Trophoblast cell (in vitro differentiated cells and primary cell): ENCODE measurements at regions not wholly inside any gene's neighbourhood (a gene's known extent, or its start where the extent isn't known, plus 50 kb on each side); places are given as distances from the start of the nearest gene placed in this dataset.

Experiments used
- DNase-seq, 2 donors: peaks; one replicate each; pipeline ENCODE4 v3.0.0-alpha.2; 2016
- H2AFZ ChIP-seq: 2 replicates; pipeline ENCODE4 v1.6.1; 2013; ENCODE audit warnings: low read length, moderate library complexity, mild to moderate bottlenecking; ENCODE audit not compliant: insufficient read depth, poor library complexity
- H2AK5ac ChIP-seq: 2 replicates; pipeline ENCODE4 v1.6.1; 2013; ENCODE audit warnings: mild to moderate bottlenecking, low read length
- H2BK120ac ChIP-seq: 2 replicates; pipeline ENCODE4 v1.6.1; 2013; ENCODE audit warnings: low read length, mild to moderate bottlenecking, moderate library complexity; ENCODE audit not compliant: insufficient read depth, poor library complexity
- H2BK12ac ChIP-seq: 2 replicates; pipeline ENCODE4 v1.6.1; 2013; ENCODE audit warnings: mild to moderate bottlenecking, low read length, moderate library complexity
- H2BK5ac ChIP-seq: 2 replicates; pipeline ENCODE4 v1.6.1; 2013; ENCODE audit warnings: low read length, low read depth, moderate library complexity, mild to moderate bottlenecking; ENCODE audit not compliant: poor library complexity
- H3K14ac ChIP-seq: 2 replicates; pipeline ENCODE4 v1.6.1; 2013; ENCODE audit warnings: mild to moderate bottlenecking, low read length
- H3K18ac ChIP-seq: 2 replicates; pipeline ENCODE4 v1.6.1; 2013; ENCODE audit warnings: mild to moderate bottlenecking, low read length
- H3K23ac ChIP-seq: 2 replicates; pipeline ENCODE4 v1.6.1; 2013; ENCODE audit warnings: low read length
- H3K27ac ChIP-seq: 2 replicates; pipeline ENCODE4 v1.5.1; 2013; ENCODE audit warnings: low read depth, mild to moderate bottlenecking, inconsistent platforms, low read length, moderate library complexity
- H3K27me3 ChIP-seq: 2 replicates; pipeline ENCODE4 v1.6.1; 2013; ENCODE audit warnings: inconsistent platforms, mild to moderate bottlenecking, low read length, moderate library complexity; ENCODE audit not compliant: insufficient read depth
- H3K36me3 ChIP-seq, 2 experiments: 1 replicate in 1 of 2; 2 replicates in 1 of 2; pipeline ENCODE4 v1.6.1; 2013; ENCODE audit warnings: low read length in 2 of 2, mild to moderate bottlenecking in 2 of 2, moderate library complexity in 1 of 2; ENCODE audit not compliant: insufficient read depth in 2 of 2, control insufficient read depth in 1 of 2
- H3K4ac ChIP-seq: 2 replicates; pipeline ENCODE4 v1.6.1; 2013; ENCODE audit warnings: low read depth, mild to moderate bottlenecking, low read length, moderate library complexity
- H3K4me1 ChIP-seq, 2 experiments: 1 replicate in 1 of 2; 2 replicates in 1 of 2; pipeline ENCODE4 v1.6.1; 2013; ENCODE audit warnings: low read length in 2 of 2, mild to moderate bottlenecking in 2 of 2, moderate library complexity in 1 of 2; ENCODE audit not compliant: insufficient read depth in 2 of 2, control insufficient read depth in 1 of 2
- H3K4me2 ChIP-seq: 2 replicates; pipeline ENCODE4 v1.6.1; 2013; ENCODE audit warnings: inconsistent platforms, mild to moderate bottlenecking, low read length, moderate library complexity
- H3K4me3 ChIP-seq: 2 replicates; pipeline ENCODE4 v1.5.1; 2013; ENCODE audit warnings: mild to moderate bottlenecking, low read depth, low read length, inconsistent platforms
- H3K79me1 ChIP-seq: one replicate; pipeline ENCODE4 v1.6.1; 2013; ENCODE audit warnings: low read length
- H3K79me2 ChIP-seq: 2 replicates; pipeline ENCODE4 v1.6.1; 2013; ENCODE audit warnings: low read length, mild to moderate bottlenecking; ENCODE audit not compliant: control insufficient read depth, insufficient read depth, poor library complexity
- H3K9ac ChIP-seq: 2 replicates; pipeline ENCODE4 v1.6.1; 2013; ENCODE audit warnings: mild to moderate bottlenecking, low read length
- H3K9me3 ChIP-seq: 2 replicates; pipeline ENCODE4 v1.6.1; 2013; ENCODE audit warnings: low read depth, mild to moderate bottlenecking, control low read depth, inconsistent platforms, low read length; ENCODE audit not compliant: insufficient read depth
- H4K12ac ChIP-seq: 2 replicates; pipeline ENCODE4 v1.6.1; 2013; ENCODE audit warnings: low read depth, mild to moderate bottlenecking, low read length, moderate library complexity
- H4K8ac ChIP-seq: 2 replicates; pipeline ENCODE4 v1.6.1; 2013; ENCODE audit warnings: low read depth, mild to moderate bottlenecking, low read length, moderate library complexity
- H4K91ac ChIP-seq: one replicate; pipeline ENCODE4 v1.6.1; 2013; ENCODE audit warnings: low read depth, mild to moderate bottlenecking, low read length, moderate library complexity
- WGBS: extraction: QIAGEN DNeasy Blood & Tissue Kit; methylation state at CpG from one replicate; pipeline ENCODE4 v1.1.7; 2013; ENCODE audit warnings: missing lambda C conversion rate; ENCODE audit not compliant: insufficient read length, insufficient coverage; ENCODE audit errors: extremely low coverage; 5-methylcytosine and 5-hydroxymethylcytosine counted together

DNA sequence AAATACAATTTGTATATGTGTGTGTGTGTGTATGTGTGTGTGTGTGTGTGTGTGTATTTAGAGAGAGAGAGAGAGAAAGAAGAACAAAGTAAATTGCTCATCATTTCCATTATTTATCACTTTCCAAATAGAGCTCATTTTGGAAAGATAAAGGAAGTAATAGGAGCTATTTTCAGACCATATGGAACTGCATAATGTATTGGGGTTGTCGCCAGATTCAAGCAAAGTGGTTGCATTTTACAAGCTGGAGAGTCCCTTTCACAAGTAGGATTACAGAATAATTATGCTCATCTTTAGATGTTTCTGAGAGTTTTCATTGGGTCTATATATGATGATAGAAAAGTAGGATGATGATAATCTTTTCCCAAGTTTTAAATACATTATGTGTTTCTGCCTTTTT is 842.7 kb upstream of the SLC10A2 start:
- no peaks in the 10 kb centered on the region for H3K4me1 ChIP-seq
- no peak overlapping the region for H3K4me2 ChIP-seq
- H2BK12ac ChIP-seq = no peak overlapping the region
- H3K9me3 ChIP-seq = no peaks in the 10 kb centered on the region
- H3K27ac ChIP-seq = no peak overlapping the region
- no peak overlapping the region for H3K4ac ChIP-seq
- H3K14ac ChIP-seq = no peak overlapping the region
- no peak overlapping the region for H3K4me3 ChIP-seq
- no peaks in the 10 kb centered on the region for H3K27me3 ChIP-seq
- H3K23ac ChIP-seq = no peak overlapping the region
- H2AFZ ChIP-seq = no peak overlapping the region
- DNase-seq = no peak
- H2AK5ac ChIP-seq = no peak overlapping the region
- no peak overlapping the region for H4K8ac ChIP-seq
- no peak overlapping the region for H2BK120ac ChIP-seq
- no peak overlapping the region for H4K12ac ChIP-seq
- H2BK5ac ChIP-seq = no peak overlapping the region
- WGBS = no CpG with 5 or more reads among the region's 1 CpG
- H4K91ac ChIP-seq = no peak overlapping the region
- no peaks in the 10 kb centered on the region for H3K79me1 ChIP-seq
- no peak overlapping the region for H3K9ac ChIP-seq
- no peaks in the 10 kb centered on the region for H3K36me3 ChIP-seq
- H3K79me2 ChIP-seq = no peaks in the 10 kb centered on the region
- no peak overlapping the region for H3K18ac ChIP-seq

DNA sequence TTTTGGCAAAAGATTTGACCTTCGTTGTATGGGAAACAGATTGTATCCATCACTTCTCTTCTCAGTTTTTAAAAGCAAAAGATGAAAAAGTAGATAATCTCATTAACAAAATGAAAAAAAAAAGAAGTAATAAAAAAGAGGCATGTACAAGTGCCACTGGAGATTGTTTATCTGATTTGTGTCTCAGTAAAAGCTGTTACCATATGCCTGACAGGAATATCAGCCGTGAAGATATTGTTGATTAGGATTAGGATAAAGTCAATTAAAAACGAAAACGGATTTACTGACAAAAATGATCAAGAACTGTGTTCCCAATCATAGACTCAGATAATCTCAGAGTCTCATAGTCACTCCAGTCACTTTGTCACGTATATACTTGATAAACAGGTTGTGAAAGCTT is 842.1 kb upstream of the SLC10A2 start:
- Histone ChIP-seq H3K27ac (no peak overlapping the region), H2AK5ac (no peak overlapping the region), H2BK12ac (no peak overlapping the region), H3K18ac (no peak overlapping the region), H2BK5ac (no peak overlapping the region), H3K27me3 (no peaks in the 10 kb centered on the region), H3K4me2 (no peak overlapping the region), H3K9me3 (no peaks in the 10 kb centered on the region), H3K23ac (no peak overlapping the region), H3K9ac (no peak overlapping the region), H2BK120ac (no peak overlapping the region), H3K79me1 (no peaks in the 10 kb centered on the region), H4K8ac (no peak overlapping the region), H3K4me1 (no peaks in the 10 kb centered on the region), H3K14ac (no peak overlapping the region), H3K4me3 (no peak overlapping the region), H4K12ac (no peak overlapping the region), H3K36me3 (no peaks in the 10 kb centered on the region), H2AFZ (no peak overlapping the region), H3K4ac (no peak overlapping the region), H3K79me2 (no peaks in the 10 kb centered on the region), H4K91ac (no peak overlapping the region)
- DNase-seq = no peak
- WGBS = no CpG with 5 or more reads among the region's 5 CpGs

- H4K91ac ChIP-seq = no peak overlapping the region
- no CpG with 5 or more reads among the region's 4 CpGs for WGBS
- no peak overlapping the region for H2BK12ac ChIP-seq
- no peak overlapping the region for H2BK5ac ChIP-seq
- no peak overlapping the region for H4K12ac ChIP-seq
- H3K9ac ChIP-seq = no peak overlapping the region
- no peak overlapping the region for H3K4me3 ChIP-seq
- H3K4me1 ChIP-seq = no peaks in the 10 kb centered on the region
- no peaks in the 10 kb centered on the region for H3K79me2 ChIP-seq
- H4K8ac ChIP-seq = no peak overlapping the region
- H3K79me1 ChIP-seq = no peaks in the 10 kb centered on the region
- no peak overlapping the region for H3K23ac ChIP-seq
- no peak overlapping the region for H2AK5ac ChIP-seq
- no peak overlapping the region for H3K14ac ChIP-seq
- no peaks in the 10 kb centered on the region for H3K36me3 ChIP-seq
- H3K9me3 ChIP-seq = no peaks in the 10 kb centered on the region
- H3K4me2 ChIP-seq = no peak overlapping the region
- H3K18ac ChIP-seq = no peak overlapping the region
- no peaks in the 10 kb centered on the region for H3K27me3 ChIP-seq
- DNase-seq = no peak
- H2AFZ ChIP-seq = no peak overlapping the region
- H3K27ac ChIP-seq = no peak overlapping the region
- H3K4ac ChIP-seq = no peak overlapping the region
- H2BK120ac ChIP-seq = no peak overlapping the region
Measured at GRCh38 chr13:103903790-103904189, 837.6 kb upstream of the SLC10A2 start.

GRCh38 chr13:103898481-103898880 is 832.3 kb upstream of the SLC10A2 start:
- H3K18ac ChIP-seq = no peak overlapping the region
- H3K4me2 ChIP-seq = no peak overlapping the region
- DNase-seq = no peak
- no peak overlapping the region for H3K14ac ChIP-seq
- no peak overlapping the region for H4K91ac ChIP-seq
- H3K9ac ChIP-seq = no peak overlapping the region
- H2BK120ac ChIP-seq = no peak overlapping the region
- no peak overlapping the region for H3K4ac ChIP-seq
- no peaks in the 10 kb centered on the region for H3K4me1 ChIP-seq
- no CpG with 5 or more reads among the region's 2 CpGs for WGBS
- no peaks in the 10 kb centered on the region for H3K79me1 ChIP-seq
- H3K36me3 ChIP-seq = no peaks in the 10 kb centered on the region
- H4K8ac ChIP-seq = no peak overlapping the region
- no peak overlapping the region for H3K23ac ChIP-seq
- H2BK12ac ChIP-seq = no peak overlapping the region
- H3K27ac ChIP-seq = no peak overlapping the region
- H3K79me2 ChIP-seq = no peaks in the 10 kb centered on the region
- H4K12ac ChIP-seq = no peak overlapping the region
- no peaks in the 10 kb centered on the region for H3K27me3 ChIP-seq
- H2AFZ ChIP-seq = no peak overlapping the region
- H2AK5ac ChIP-seq = no peak overlapping the region
- no peaks in the 10 kb centered on the region for H3K9me3 ChIP-seq
- no peak overlapping the region for H3K4me3 ChIP-seq
- no peak overlapping the region for H2BK5ac ChIP-seq
